ENCODE measurements at regions not wholly inside any gene's neighbourhood (a gene's known extent, or its start where the extent isn't known, plus 50 kb on each side); places are given as distances from the start of the nearest gene placed in this dataset.

GRCh38 chr12:89087149-89087825 lies 265.0 kb downstream of the DUSP6 start:
- TF ChIP-seq CTCF (conservative IDR thresholded peaks at IDR 0.05 in 1 of 2, IDR thresholded peaks at IDR 0.05 in 1 of 2; ENCODE audit: extremely low read depth in 1 of 2, insufficient read depth in 1 of 2, low read depth in 1 of 2, low read length in 2 of 2) (no peak), EZH2 (IDR thresholded peaks at IDR 0.05; ENCODE audit: borderline replicate concordance, low read length) (no peak)

All from mammary epithelial cell (primary cell).